A549 (cell line): ENCODE measurements at regions not wholly inside any gene's neighbourhood (a gene's known extent, or its start where the extent isn't known, plus 50 kb on each side); places are given as distances from the start of the nearest gene placed in this dataset.

Experiments used
- ATAC-seq, 2 experiments: fragments of 200-7000 bp in 1 of 2; fragments of >200 bp in 1 of 2; cut with Nextera tagmentation in 1 of 2; cut with Tn5 transposase in 1 of 2; 3 replicates each; pipeline versions ENCODE4 v1.8.0 to v1.9.1; 2018 to 2020; ENCODE audit warnings: mild to moderate bottlenecking in 1 of 2, moderate library complexity in 1 of 2
- CTCF ChIA-PET: fragments of 300-600 bp; sonication (Branson Sonifier 250); formaldehyde crosslinking; extraction: SDS; loops from one replicate; lab custom pipeline; 2021; ENCODE audit warnings: antibody characterized with exemption, inconsistent platforms; lab: Yijun Ruan, JAX
- POLR2A ChIA-PET: fragments of 350-600 bp; formaldehyde crosslinking; extraction: SDS; loops from one replicate; lab custom pipeline; 2021; ENCODE audit warnings: antibody characterized with exemption, inconsistent platforms; lab: Yijun Ruan, JAX
- DNase-seq, 2 experiments: peaks; one replicate each; pipeline versions ENCODE4 v3.0.0 to v3.0.0-alpha.2; 2011 to 2016; ENCODE audit warnings: low read depth in 1 of 2, low spot score in 1 of 2
- FAIRE-seq: peaks from 2 replicates; lab custom pipeline; 2011; peaks lifted over from hg19 to GRCh38; lab: Jason Lieb, UNC
- H3K27ac ChIP-seq, 2 experiments: fragments of >200 bp; sonication (Bioruptor Twin); formaldehyde crosslinking; 3 replicates each; pipeline ENCODE4 v1.5.1; 2016 to 2017
- H3K4me1 ChIP-seq: fragments of >200 bp; sonication (Bioruptor Twin); formaldehyde crosslinking; 3 replicates; pipeline ENCODE4 v1.6.1; 2016
- H3K4me2 ChIP-seq: fragments of >200 bp; sonication (Bioruptor Twin); formaldehyde crosslinking; 3 replicates; pipeline ENCODE4 v1.6.1; 2016
- H3K4me3 ChIP-seq: fragments of >200 bp; sonication (Bioruptor Twin); formaldehyde crosslinking; 3 replicates; pipeline ENCODE4 v1.5.1; 2016
- H3K9me3 ChIP-seq: fragments of >200 bp; sonication (Bioruptor Twin); formaldehyde crosslinking; 3 replicates; pipeline ENCODE4 v1.6.1; 2016
- CBX2 ChIP-seq: fragments of 200-600 bp; sonication (generic); IDR thresholded peaks from 2 replicates; pipeline ENCODE4 v1.6.1; 2016; ENCODE audit warnings: low read depth, mild to moderate bottlenecking, borderline replicate concordance
- CEBPB ChIP-seq, 2 experiments: fragments of >200 bp in 1 of 2; sonication (Bioruptor Twin) in 1 of 2; formaldehyde crosslinking in 1 of 2; IDR thresholded peaks; 2 replicates each; pipeline ENCODE4 v1.6.1; 2012 to 2016
- CHD2 ChIP-seq: fragments of 150-350 bp; IDR thresholded peaks from 2 replicates; pipeline ENCODE4 v1.6.1; 2014; ENCODE audit warnings: low read length; ENCODE audit not compliant: partially characterized antibody
- CHD4 ChIP-seq: fragments of 200-600 bp; sonication (generic); IDR thresholded peaks from 2 replicates; pipeline ENCODE4 v1.6.1; 2016; ENCODE audit warnings: antibody characterized with exemption, mild to moderate bottlenecking, borderline replicate concordance
- FOSB ChIP-seq: fragments of 250-450 bp; sonication (Bioruptor Pico); IDR thresholded peaks from 2 replicates; pipeline ENCODE4 v1.5.0; 2020; ENCODE audit warnings: mild to moderate bottlenecking, moderate library complexity
- FOXS1 ChIP-seq: fragments of 250-450 bp; sonication (Bioruptor Pico); IDR thresholded peaks from 2 replicates; pipeline ENCODE4 v1.5.0; 2020; ENCODE audit warnings: mild to moderate bottlenecking, moderate library complexity
- GATA3 ChIP-seq: IDR thresholded peaks from 2 replicates; pipeline ENCODE4 v1.6.1; 2012; ENCODE audit warnings: borderline replicate concordance
- HMGXB4 ChIP-seq: fragments of 250-450 bp; sonication (Bioruptor Pico); IDR thresholded peaks from 2 replicates; pipeline ENCODE4 v1.5.0; 2021; ENCODE audit warnings: mild to moderate bottlenecking, moderate library complexity, borderline replicate concordance
- HOXA7 ChIP-seq: fragments of 250-450 bp; sonication (Bioruptor Pico); IDR thresholded peaks from 2 replicates; pipeline ENCODE4 v1.5.0; 2020; ENCODE audit warnings: mild to moderate bottlenecking, moderate library complexity
- HOXB13 ChIP-seq: fragments of 250-450 bp; sonication (Bioruptor Pico); IDR thresholded peaks from 2 replicates; pipeline ENCODE4 v1.5.0; 2020; ENCODE audit warnings: low read depth, mild to moderate bottlenecking, moderate library complexity
- JUNB ChIP-seq: fragments of >200 bp; sonication (Bioruptor Twin); formaldehyde crosslinking; IDR thresholded peaks from 2 replicates; pipeline ENCODE4 v1.6.1; 2016
- KDM1A ChIP-seq: fragments of 200-600 bp; sonication (generic); IDR thresholded peaks from 2 replicates; pipeline ENCODE4 v1.6.1; 2016; ENCODE audit warnings: low read depth, mild to moderate bottlenecking
- MAX ChIP-seq: IDR thresholded peaks from 2 replicates; pipeline ENCODE4 v1.6.1; 2012
- MYC ChIP-seq: IDR thresholded peaks from 2 replicates; pipeline ENCODE4 v1.6.1; 2012; ENCODE audit warnings: mild to moderate bottlenecking, inconsistent platforms, low read length, improper control_type of control experiment, borderline replicate concordance
- NPAS2 ChIP-seq: fragments of 250-450 bp; sonication (Bioruptor Pico); IDR thresholded peaks from 2 replicates; pipeline ENCODE4 v1.8.0; 2022; ENCODE audit warnings: mild to moderate bottlenecking, moderate library complexity, borderline replicate concordance
- PHF8 ChIP-seq: fragments of 200-600 bp; sonication (generic); IDR thresholded peaks from 2 replicates; pipeline ENCODE4 v1.6.1; 2016; ENCODE audit warnings: low read depth, mild to moderate bottlenecking, antibody characterized with exemption, moderate library complexity, borderline replicate concordance
- POLR2AphosphoS2 ChIP-seq: conservative IDR thresholded peaks from 2 replicates; pipeline ENCODE4 v1.6.1; 2012; ENCODE audit warnings: low read length, improper control_type of control experiment, inconsistent platforms
- RAD21 ChIP-seq, 2 experiments: fragments of >200 bp in 1 of 2; sonication (Bioruptor Twin) in 1 of 2; formaldehyde crosslinking in 1 of 2; IDR thresholded peaks in 1 of 2; conservative IDR thresholded peaks in 1 of 2; 2 replicates in 1 of 2; 3 replicates in 1 of 2; pipeline ENCODE4 v1.6.1; 2012 to 2018; ENCODE audit warnings: inconsistent platforms in 1 of 2
- RFX5 ChIP-seq: fragments of 450-650 bp; IDR thresholded peaks from 2 replicates; pipeline ENCODE4 v1.7.1; 2014; ENCODE audit warnings: antibody characterized with exemption, mild to moderate bottlenecking, moderate library complexity
- SREBF2 ChIP-seq: fragments of 450-650 bp; IDR thresholded peaks from 2 replicates; pipeline ENCODE4 v1.6.1; 2014; ENCODE audit warnings: mild to moderate bottlenecking, moderate library complexity
- TP53 ChIP-seq: fragments of 250-450 bp; sonication (Bioruptor Pico); IDR thresholded peaks from 2 replicates; pipeline ENCODE4 v1.5.0; 2021; ENCODE audit warnings: mild to moderate bottlenecking, moderate library complexity
- ZC3H11A ChIP-seq: fragments of 450-650 bp; IDR thresholded peaks from 2 replicates; pipeline ENCODE4 v1.6.1; 2014; ENCODE audit warnings: antibody characterized with exemption, mild to moderate bottlenecking
- ZSCAN20 ChIP-seq: fragments of 250-450 bp; sonication (Bioruptor Pico); IDR thresholded peaks from 2 replicates; pipeline ENCODE4 v1.8.0; 2022; ENCODE audit warnings: mild to moderate bottlenecking, moderate library complexity
- WGBS: methylation state at CpG from one replicate; pipeline ENCODE4 v1.1.6; 2017; ENCODE audit errors: missing lambda C conversion rate; 5-methylcytosine and 5-hydroxymethylcytosine counted together
- TF ChIP-seq, protein P1 (sequence below): IDR thresholded peaks from 2 replicates; pipeline ENCODE4 v1.6.1; 2012
- TF ChIP-seq, protein P2 (sequence below): fragments of 250-450 bp; sonication (Bioruptor Pico); IDR thresholded peaks from 2 replicates; pipeline ENCODE4 v1.5.0; 2020; ENCODE audit warnings: low read depth, mild to moderate bottlenecking, moderate library complexity
- TF ChIP-seq, protein P3 (sequence below): fragments of >200 bp; sonication (Bioruptor Twin); formaldehyde crosslinking; IDR thresholded peaks from 3 replicates; pipeline ENCODE4 v1.5.1; 2016
- TF ChIP-seq, protein P4 (sequence below): fragments of 150-350 bp; IDR thresholded peaks from 2 replicates; pipeline ENCODE4 v1.6.1; 2014; ENCODE audit warnings: low read depth, mild to moderate bottlenecking, low read length

- no peak for TF ChIP-seq ZC3H11A
Observed at GRCh38 chr2:147031897-147032296, 812.9 kb upstream of the ACVR2A start (continued).

DNA sequence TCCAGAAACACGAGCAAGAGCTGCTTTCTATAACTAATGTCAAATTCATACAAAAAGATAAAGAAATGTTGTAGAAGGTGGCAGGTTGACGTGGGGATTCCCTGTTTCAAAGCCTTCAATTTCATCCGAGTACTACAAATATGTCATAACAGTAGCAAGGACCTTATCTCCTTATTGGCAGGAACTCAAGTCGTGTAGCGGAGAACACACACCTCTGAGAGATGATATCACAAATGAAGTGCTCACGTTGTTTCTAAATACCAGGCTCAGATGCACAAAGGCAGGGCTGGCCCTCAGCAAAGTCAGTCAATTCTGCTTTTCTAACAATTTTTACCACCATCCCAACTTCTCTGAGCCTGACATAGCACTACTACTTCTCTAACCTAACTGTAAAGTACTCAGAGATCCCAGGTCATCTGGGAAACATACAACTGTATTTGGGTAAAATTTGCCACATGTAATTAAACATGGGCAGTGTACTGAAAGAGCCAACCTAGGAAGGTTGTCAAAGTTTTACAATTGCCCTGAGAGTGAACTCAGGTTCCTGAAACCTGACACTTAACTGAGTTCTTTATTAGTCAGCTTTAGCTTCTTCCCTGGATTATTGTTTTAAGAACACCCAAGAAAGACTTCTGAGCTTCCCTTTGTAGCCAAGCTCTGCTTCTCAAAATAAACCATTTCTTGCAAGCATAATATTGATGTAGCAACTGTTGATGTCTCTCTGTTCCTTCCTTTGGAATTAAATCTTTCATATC, 813.7 kb upstream of the ACVR2A start:
- 7% methylated on average over 6 of the region's 6 CpGs for WGBS
- H3K27ac ChIP-seq, result no peak overlapping the region
- ATAC-seq, result no peak

DNA sequence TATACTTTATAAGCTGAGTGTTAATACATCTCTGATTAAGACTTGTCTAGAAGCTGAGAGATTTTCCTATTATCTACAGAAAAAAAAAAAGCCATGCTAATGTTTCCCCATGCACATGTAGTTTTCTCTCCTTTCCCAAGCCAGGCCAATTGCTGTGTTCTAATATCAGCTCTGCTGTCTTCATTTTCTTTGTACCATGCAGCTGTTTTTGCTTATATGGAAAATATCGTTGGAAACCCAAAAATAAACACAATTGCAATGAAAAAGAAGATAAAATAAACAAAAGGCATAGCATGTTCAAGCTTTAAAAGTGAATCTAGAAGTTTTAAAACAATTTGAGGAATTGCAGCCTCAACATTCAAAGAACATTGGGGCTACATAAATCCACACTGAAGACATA, 817.4 kb upstream of the ACVR2A start:
- no peak for FAIRE-seq
- no peak for ATAC-seq
- TF ChIP-seq JUNB (no peak), SREBF2 (no peak), FOSB (CRISPR knock-in tag) (no peak), CHD2 (no peak), KDM1A (no peak), MYC (no peak), HOXB13 (CRISPR knock-in tag) (no peak), NPAS2 (CRISPR knock-in tag) (no peak), MAX (no peak), HMGXB4 (no peak), GATA3 (no peak), CBX2 (no peak), CHD4 (no peak)
- TF ChIP-seq, protein P1, sequence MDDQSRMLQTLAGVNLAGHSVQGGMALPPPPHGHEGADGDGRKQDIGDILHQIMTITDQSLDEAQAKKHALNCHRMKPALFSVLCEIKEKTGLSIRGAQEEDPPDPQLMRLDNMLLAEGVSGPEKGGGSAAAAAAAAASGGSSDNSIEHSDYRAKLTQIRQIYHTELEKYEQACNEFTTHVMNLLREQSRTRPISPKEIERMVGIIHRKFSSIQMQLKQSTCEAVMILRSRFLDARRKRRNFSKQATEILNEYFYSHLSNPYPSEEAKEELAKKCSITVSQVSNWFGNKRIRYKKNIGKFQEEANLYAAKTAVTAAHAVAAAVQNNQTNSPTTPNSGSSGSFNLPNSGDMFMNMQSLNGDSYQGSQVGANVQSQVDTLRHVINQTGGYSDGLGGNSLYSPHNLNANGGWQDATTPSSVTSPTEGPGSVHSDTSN, result no peak
- TF ChIP-seq, protein P2, sequence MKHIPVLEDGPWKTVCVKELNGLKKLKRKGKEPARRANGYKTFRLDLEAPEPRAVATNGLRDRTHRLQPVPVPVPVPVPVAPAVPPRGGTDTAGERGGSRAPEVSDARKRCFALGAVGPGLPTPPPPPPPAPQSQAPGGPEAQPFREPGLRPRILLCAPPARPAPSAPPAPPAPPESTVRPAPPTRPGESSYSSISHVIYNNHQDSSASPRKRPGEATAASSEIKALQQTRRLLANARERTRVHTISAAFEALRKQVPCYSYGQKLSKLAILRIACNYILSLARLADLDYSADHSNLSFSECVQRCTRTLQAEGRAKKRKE (CRISPR knock-in tag), result no peak

More for the DNA sequence above, 813.7 kb upstream of the ACVR2A start:
- DNase-seq, result no peak
- TF ChIP-seq CHD2, result no peak
- TF ChIP-seq NPAS2 (CRISPR knock-in tag), result no peak
- TF ChIP-seq, protein P3, sequence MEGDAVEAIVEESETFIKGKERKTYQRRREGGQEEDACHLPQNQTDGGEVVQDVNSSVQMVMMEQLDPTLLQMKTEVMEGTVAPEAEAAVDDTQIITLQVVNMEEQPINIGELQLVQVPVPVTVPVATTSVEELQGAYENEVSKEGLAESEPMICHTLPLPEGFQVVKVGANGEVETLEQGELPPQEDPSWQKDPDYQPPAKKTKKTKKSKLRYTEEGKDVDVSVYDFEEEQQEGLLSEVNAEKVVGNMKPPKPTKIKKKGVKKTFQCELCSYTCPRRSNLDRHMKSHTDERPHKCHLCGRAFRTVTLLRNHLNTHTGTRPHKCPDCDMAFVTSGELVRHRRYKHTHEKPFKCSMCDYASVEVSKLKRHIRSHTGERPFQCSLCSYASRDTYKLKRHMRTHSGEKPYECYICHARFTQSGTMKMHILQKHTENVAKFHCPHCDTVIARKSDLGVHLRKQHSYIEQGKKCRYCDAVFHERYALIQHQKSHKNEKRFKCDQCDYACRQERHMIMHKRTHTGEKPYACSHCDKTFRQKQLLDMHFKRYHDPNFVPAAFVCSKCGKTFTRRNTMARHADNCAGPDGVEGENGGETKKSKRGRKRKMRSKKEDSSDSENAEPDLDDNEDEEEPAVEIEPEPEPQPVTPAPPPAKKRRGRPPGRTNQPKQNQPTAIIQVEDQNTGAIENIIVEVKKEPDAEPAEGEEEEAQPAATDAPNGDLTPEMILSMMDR, result no peak
- TF ChIP-seq RAD21 (conservative IDR thresholded peaks at IDR 0.05 in 1 of 2, IDR thresholded peaks at IDR 0.05 in 1 of 2), result no peak
- no peak for TF ChIP-seq FOXS1 (CRISPR knock-in tag)
- no peak for TF ChIP-seq ZSCAN20 (CRISPR knock-in tag)
- TF ChIP-seq, protein P1, result no peak
- TF ChIP-seq, protein P4, sequence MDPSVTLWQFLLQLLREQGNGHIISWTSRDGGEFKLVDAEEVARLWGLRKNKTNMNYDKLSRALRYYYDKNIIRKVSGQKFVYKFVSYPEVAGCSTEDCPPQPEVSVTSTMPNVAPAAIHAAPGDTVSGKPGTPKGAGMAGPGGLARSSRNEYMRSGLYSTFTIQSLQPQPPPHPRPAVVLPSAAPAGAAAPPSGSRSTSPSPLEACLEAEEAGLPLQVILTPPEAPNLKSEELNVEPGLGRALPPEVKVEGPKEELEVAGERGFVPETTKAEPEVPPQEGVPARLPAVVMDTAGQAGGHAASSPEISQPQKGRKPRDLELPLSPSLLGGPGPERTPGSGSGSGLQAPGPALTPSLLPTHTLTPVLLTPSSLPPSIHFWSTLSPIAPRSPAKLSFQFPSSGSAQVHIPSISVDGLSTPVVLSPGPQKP, result no peak
- TF ChIP-seq POLR2AphosphoS2, result no peak
- TF ChIP-seq TP53, result no peak
- no peak for TF ChIP-seq HOXA7 (CRISPR knock-in tag)
- TF ChIP-seq MYC, result no peak
- TF ChIP-seq HOXB13 (CRISPR knock-in tag), result no peak
- TF ChIP-seq RFX5, result no peak
- TF ChIP-seq PHF8, result no peak
- TF ChIP-seq CEBPB (IDR thresholded peaks at IDR 0.05), result no peak
- no peak for TF ChIP-seq FOSB (CRISPR knock-in tag)
- no peak for TF ChIP-seq JUNB
- Histone ChIP-seq H3K4me3 (no peak overlapping the region), H3K4me2 (no peak overlapping the region), H3K9me3 (no peaks in the 10 kb centered on the region), H3K4me1 (no peaks in the 10 kb centered on the region)
- ChIA-PET POLR2A (no interaction called here), CTCF (no interaction called here)
- FAIRE-seq, result no peak

More for the DNA sequence above, 817.4 kb upstream of the ACVR2A start:
- Histone ChIP-seq H3K4me2 (no peak overlapping the region), H3K4me3 (no peak overlapping the region), H3K4me1 (no peaks in the 10 kb centered on the region), H3K9me3 (no peaks in the 10 kb centered on the region), H3K27ac (no peak overlapping the region)
- 7% methylated on average over 1 of the region's 1 CpG for WGBS
- ChIA-PET POLR2A (no interaction called here), CTCF (interaction anchor here (1.3 kb wide), 1 partner anchor 17 kb away, joined by 3 read pairs; no protein-coding TSS in a partner anchor)
- DNase-seq, result no peak
